Neuron (in vitro differentiated cells): ENCODE measurements at regions not wholly inside any gene's neighbourhood (a gene's known extent, or its start where the extent isn't known, plus 50 kb on each side); places are given as distances from the start of the nearest gene placed in this dataset.

Source experiments
- H2AFZ ChIP-seq: one replicate; pipeline ENCODE4 v1.6.1; 2013; ENCODE audit warnings: low read depth, mild to moderate bottlenecking, inconsistent platforms, low read length, moderate library complexity
- H3K27me3 ChIP-seq: one replicate; pipeline ENCODE4 v1.6.1; 2013; ENCODE audit warnings: low read length; ENCODE audit not compliant: insufficient read depth
- H3K36me3 ChIP-seq: one replicate; pipeline ENCODE4 v1.6.1; 2013; ENCODE audit warnings: low read length; ENCODE audit not compliant: insufficient read depth
- H3K4me1 ChIP-seq: one replicate; pipeline ENCODE4 v1.6.1; 2013; ENCODE audit warnings: low read length; ENCODE audit not compliant: insufficient read depth
- H3K4me3 ChIP-seq: 2 replicates; pipeline ENCODE4 v1.5.1; 2013; ENCODE audit warnings: mild to moderate bottlenecking, low read length, moderate library complexity
- H3K9me3 ChIP-seq: one replicate; pipeline ENCODE4 v1.6.1; 2013; ENCODE audit warnings: low read length

DNA sequence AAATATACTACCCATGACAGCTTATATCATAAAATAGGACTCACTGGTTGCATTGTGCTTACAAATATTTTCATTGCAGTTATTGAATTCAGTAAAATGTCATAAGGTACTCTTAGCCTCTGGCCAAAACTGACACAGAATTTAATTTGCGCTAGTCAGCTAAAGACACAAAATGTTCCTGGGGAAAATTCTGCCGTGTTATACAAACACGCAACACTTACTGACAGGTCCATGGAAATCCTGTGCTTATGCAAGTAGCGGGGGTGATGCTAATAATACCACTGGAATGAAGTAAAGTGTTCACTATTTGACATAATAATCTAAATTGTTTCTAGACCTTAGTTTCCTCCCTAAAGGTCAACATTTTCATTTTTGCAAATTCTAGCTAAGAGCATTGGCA, 354.4 kb upstream of the RSPO3 start:
- Histone ChIP-seq H3K27me3 (no peaks in the 10 kb centered on the region), H3K36me3 (no peaks in the 10 kb centered on the region), H3K9me3 (no peaks in the 10 kb centered on the region), H3K4me1 (no peaks in the 10 kb centered on the region), H2AFZ (no peak overlapping the region), H3K4me3 (no peak overlapping the region)

DNA sequence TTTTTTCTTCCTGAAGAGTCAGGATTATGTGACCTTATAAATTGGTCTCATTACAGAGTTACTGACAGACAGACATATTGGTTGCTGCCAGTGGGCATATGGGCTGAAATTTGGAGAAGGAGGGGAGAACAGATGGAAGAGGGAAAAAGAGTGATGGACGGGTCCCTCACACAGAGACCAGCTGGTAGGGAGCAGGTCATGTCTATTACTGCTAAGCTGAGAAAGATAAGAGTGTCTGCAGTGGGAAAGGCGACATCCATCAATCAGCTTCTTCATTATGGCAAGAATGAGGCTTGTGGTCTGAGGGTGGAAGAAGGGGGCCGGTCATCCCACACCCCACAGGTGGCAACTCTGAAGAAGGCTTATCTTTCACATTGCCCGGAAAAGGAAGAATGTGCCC, 353.8 kb upstream of the RSPO3 start:
- H3K9me3 ChIP-seq = no peaks in the 10 kb centered on the region
- H3K27me3 ChIP-seq = no peaks in the 10 kb centered on the region
- no peak overlapping the region for H3K4me3 ChIP-seq
- no peaks in the 10 kb centered on the region for H3K4me1 ChIP-seq
- no peaks in the 10 kb centered on the region for H3K36me3 ChIP-seq
- no peak overlapping the region for H2AFZ ChIP-seq

GRCh38 chr6:126766820-126767219, 351.7 kb upstream of the RSPO3 start:
- H3K4me1 ChIP-seq = peaks cover 8% of the 10 kb centered on the region
- no peak overlapping the region for H3K4me3 ChIP-seq
- no peaks in the 10 kb centered on the region for H3K27me3 ChIP-seq
- no peaks in the 10 kb centered on the region for H3K36me3 ChIP-seq
- no peaks in the 10 kb centered on the region for H3K9me3 ChIP-seq
- no peak overlapping the region for H2AFZ ChIP-seq

DNA sequence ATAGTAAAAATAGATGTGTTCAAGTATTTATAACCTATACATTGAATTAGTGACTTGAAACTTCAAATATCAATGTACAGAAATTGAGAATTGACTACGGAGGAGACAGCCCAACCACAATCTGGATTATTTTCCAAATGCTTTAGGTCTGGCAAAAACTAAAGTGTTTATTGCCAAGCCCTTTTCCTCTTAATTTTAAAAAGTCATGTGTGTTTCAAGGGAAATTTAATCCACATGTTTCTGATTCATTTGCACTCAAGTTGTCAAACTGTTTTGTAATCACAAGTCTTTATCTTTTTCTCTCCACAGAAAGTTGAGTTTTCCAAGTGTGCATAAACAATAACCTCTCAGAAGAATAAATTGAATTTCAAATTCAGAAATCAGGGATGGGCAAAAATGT, 350.8 kb upstream of the RSPO3 start:
- no peak overlapping the region for H2AFZ ChIP-seq
- H3K9me3 ChIP-seq = no peaks in the 10 kb centered on the region
- peaks cover 17% of the 10 kb centered on the region for H3K4me1 ChIP-seq
- H3K36me3 ChIP-seq = no peaks in the 10 kb centered on the region
- no peak overlapping the region for H3K4me3 ChIP-seq
- H3K27me3 ChIP-seq = no peaks in the 10 kb centered on the region

DNA sequence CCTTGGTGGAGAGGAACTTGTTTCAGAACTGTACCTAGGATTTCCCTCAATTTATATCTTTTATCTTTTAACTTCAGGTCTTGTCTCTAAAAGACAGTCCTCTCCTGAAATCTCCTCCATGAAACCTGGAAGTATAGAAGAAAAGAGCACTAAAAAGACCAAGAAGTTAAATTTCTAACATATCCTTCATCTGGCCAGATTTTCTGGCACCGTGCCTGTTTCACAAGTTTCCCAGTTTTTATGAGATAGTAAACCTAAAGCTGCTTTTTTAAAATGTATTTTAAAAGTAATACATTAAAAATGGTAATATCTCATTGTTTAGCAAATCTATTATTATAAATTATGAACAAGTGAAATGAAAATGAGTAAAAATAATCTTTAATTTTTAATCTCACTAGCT, 348.3 kb upstream of the RSPO3 start:
- no peaks in the 10 kb centered on the region for H3K9me3 ChIP-seq
- H3K36me3 ChIP-seq = no peaks in the 10 kb centered on the region
- H3K27me3 ChIP-seq = no peaks in the 10 kb centered on the region
- H3K4me3 ChIP-seq = no peak overlapping the region
- H2AFZ ChIP-seq = no peak overlapping the region
- H3K4me1 ChIP-seq = peaks cover 36% of the 10 kb centered on the region

DNA sequence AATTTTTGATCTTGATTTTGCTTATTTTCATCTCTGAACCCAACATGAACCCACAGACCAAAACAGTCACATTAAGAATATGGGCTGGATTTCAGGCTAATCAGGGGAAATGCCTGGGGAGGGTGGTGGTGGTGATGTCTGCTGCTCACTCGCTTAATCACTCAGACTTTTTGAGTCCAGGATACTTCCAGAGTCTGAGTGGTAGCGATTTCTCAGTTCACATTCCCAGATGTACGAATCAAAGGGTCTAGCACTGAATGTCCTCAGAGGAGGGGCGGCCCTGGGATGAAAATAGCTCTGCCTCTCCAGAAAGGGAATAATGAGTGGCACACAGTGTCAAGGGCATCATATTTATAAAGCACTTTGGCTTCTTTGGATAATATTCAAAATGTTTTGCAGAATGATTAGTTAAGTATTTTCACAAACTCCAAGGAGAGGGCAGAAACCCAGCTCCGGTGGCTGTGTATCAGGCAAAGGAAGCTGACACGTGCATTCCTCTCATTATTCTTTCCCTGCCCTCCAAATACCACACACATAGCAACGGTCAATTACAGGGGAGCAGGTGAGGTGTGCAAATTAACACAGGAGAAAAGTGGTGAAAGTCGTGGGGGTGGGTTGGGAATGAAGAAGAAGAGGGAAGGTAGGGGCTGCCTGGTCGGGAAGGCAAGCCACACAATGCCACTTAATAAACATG, 345.2 kb upstream of the RSPO3 start:
- Histone ChIP-seq H3K36me3 (no peaks in the 10 kb centered on the region), H2AFZ (no peak overlapping the region), H3K4me1 (peaks cover 36% of the 10 kb centered on the region), H3K27me3 (no peaks in the 10 kb centered on the region), H3K9me3 (no peaks in the 10 kb centered on the region), H3K4me3 (no peak overlapping the region)

GRCh38 chr6:126779331-126779730, 339.1 kb upstream of the RSPO3 start:
- H3K27me3 ChIP-seq = no peaks in the 10 kb centered on the region
- H3K4me1 ChIP-seq = peaks cover 6% of the 10 kb centered on the region
- no peak overlapping the region for H2AFZ ChIP-seq
- H3K9me3 ChIP-seq = no peaks in the 10 kb centered on the region
- no peak overlapping the region for H3K4me3 ChIP-seq
- H3K36me3 ChIP-seq = no peaks in the 10 kb centered on the region

DNA sequence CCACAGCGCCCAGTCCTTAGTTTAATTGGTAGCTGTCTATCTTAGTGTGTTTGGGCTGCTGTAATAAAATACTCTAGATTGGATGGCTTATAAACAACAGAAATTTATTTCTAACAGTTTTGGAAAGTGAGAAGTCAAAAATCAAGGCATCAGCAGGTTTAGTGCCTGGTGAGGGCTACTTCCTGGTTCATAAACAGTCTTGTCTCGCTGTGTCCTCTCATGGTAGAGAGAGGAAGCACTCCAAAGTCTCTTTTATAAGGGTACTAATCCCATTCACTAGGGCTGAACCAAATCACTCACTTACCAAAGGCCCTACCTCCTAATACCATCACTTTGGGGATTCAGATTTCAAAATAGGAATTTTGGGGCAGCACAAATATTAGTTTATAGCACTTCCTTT, 336.9 kb upstream of the RSPO3 start:
- Histone ChIP-seq H3K9me3 (no peaks in the 10 kb centered on the region), H3K4me3 (no peak overlapping the region), H3K4me1 (peaks cover 3% of the 10 kb centered on the region), H3K27me3 (no peaks in the 10 kb centered on the region), H2AFZ (no peak overlapping the region), H3K36me3 (no peaks in the 10 kb centered on the region)

GRCh38 chr6:126784161-126784790, 334.2 kb upstream of the RSPO3 start:
- no peaks in the 10 kb centered on the region for H3K9me3 ChIP-seq
- H2AFZ ChIP-seq = no peak overlapping the region
- no peaks in the 10 kb centered on the region for H3K36me3 ChIP-seq
- no peak overlapping the region for H3K4me3 ChIP-seq
- H3K4me1 ChIP-seq = no peaks in the 10 kb centered on the region
- H3K27me3 ChIP-seq = no peaks in the 10 kb centered on the region

DNA sequence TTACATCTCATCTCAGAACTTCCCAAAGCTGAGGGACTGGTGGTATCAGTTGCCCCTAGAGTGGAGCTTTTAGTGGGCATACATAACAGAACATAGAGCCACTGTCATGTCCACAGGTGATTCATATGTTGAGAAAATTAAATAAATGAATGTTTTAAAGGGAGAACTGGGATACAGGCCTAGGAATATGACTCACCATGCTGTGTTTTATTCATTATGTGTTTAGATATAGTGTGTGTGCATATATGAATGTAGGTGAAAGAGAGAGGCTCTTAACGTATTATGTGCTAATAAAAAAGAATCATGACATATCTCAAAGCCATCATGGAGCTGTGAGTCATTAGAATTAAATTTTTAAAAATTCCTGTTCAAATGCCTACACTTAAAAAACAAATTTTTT, 332.2 kb upstream of the RSPO3 start:
- Histone ChIP-seq H3K9me3 (no peaks in the 10 kb centered on the region), H3K4me3 (no peak overlapping the region), H2AFZ (no peak overlapping the region), H3K36me3 (no peaks in the 10 kb centered on the region), H3K27me3 (no peaks in the 10 kb centered on the region), H3K4me1 (no peaks in the 10 kb centered on the region)

GRCh38 chr6:126787635-126788034, 330.8 kb upstream of the RSPO3 start:
- Histone ChIP-seq H3K4me3 (no peak overlapping the region), H3K4me1 (no peaks in the 10 kb centered on the region), H3K36me3 (no peaks in the 10 kb centered on the region), H3K27me3 (no peaks in the 10 kb centered on the region), H2AFZ (no peak overlapping the region), H3K9me3 (no peaks in the 10 kb centered on the region)

DNA sequence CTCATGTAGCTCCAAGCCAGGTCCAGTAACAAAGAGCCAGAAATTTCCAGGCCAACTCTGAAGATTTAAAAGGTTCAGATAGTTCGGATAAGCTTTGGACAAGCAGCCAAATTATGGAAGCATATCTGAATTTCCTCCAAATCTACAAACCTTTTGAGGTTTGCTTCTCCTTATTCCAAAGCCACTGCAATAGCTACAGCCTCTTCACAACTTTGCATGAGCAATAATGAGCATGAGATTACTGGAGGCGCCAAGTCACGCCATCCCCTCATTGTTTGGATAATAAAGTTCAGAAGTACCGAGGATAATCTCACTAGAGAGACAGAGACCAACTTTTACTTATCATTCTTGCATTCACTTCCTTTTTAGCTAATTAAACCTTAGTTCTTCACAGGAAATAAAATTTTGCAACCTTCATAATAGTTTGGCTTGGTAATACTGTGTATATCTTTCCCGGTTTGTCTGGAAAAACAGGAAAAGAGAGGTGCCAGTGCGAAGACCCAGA, 329.6 kb upstream of the RSPO3 start:
- Histone ChIP-seq H3K9me3 (no peaks in the 10 kb centered on the region), H3K36me3 (no peaks in the 10 kb centered on the region), H2AFZ (no peak overlapping the region), H3K27me3 (no peaks in the 10 kb centered on the region), H3K4me3 (no peak overlapping the region), H3K4me1 (no peaks in the 10 kb centered on the region)

DNA sequence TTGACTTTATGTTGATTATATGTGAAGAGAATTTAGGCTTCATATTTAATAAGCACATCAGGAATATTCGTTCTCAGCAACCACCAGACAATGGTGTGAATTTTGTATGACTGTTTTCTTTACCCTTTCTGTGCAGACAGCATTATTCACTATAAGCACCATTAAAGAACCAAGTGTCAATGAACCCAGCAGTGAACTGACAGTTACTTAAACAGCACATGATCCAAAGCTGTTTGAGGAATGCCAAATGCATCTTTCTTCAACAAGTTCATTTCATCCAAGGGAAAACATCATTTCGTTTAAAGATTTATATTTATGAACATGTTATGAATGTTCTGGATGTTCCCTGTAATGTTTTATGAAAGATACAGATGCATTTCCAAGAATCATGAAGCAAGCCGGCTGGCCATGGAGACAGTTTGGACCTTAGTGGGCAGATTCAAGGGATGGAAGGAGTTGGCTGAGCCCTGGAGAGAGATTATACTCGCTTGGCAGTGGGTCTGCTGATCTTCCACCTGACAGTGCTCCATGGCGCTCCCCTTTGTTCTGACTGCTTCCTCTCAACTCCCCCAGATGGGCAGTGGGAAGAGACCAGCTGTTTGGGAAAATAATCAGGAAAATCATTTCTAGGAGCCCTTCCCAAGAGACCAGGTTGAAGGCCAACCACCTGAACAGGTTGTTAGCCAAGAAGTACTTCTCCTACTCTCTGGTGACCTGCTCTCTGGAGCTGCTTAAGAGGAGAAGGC, 326.0 kb upstream of the RSPO3 start:
- H3K4me1 ChIP-seq = no peaks in the 10 kb centered on the region
- H3K27me3 ChIP-seq = no peaks in the 10 kb centered on the region
- no peaks in the 10 kb centered on the region for H3K36me3 ChIP-seq
- H3K9me3 ChIP-seq = no peaks in the 10 kb centered on the region
- no peak overlapping the region for H2AFZ ChIP-seq
- H3K4me3 ChIP-seq = no peak overlapping the region
